Right lobe of liver (tissue), 6 donors: ENCODE measurements at regions not wholly inside any gene's neighbourhood (a gene's known extent, or its start where the extent isn't known, plus 50 kb on each side); places are given as distances from the start of the nearest gene placed in this dataset.

Source experiments
- ATAC-seq, 4 donors: fragments of 200-7000 bp; cut with Tn5 transposase; one replicate each; pipeline ENCODE4 v1.9.1; 2020; ENCODE audit warnings: mild to moderate bottlenecking in 4 of 4, moderate library complexity in 4 of 4
- DNase-seq, 3 donors: peaks; one replicate each; pipeline ENCODE4 v3.0.0-alpha.2; 2020
- H3K27ac ChIP-seq, 3 donors: fragments of 200-600 bp; one replicate each; pipeline ENCODE4 v1.8.0; 2022
- H3K27me3 ChIP-seq, 2 donors: fragments of 200-600 bp; one replicate each; pipeline ENCODE4 v1.8.0; 2022
- H3K36me3 ChIP-seq, 4 donors: fragments of 200-600 bp; sonication (generic) in 1 of 4; one replicate each; pipeline versions ENCODE4 v1.5.1 to v1.8.0; 2017 to 2022; ENCODE audit warnings: control low read depth in 1 of 4
- H3K4me1 ChIP-seq, 4 donors: fragments of 200-600 bp; sonication (generic) in 1 of 4; one replicate each; pipeline versions ENCODE4 v1.5.1 to v1.8.0; 2017 to 2022; ENCODE audit warnings: control low read depth in 1 of 4
- H3K4me3 ChIP-seq, 3 donors: fragments of 200-600 bp; one replicate each; pipeline ENCODE4 v1.8.0; 2022
- H3K9me3 ChIP-seq, 4 donors: fragments of 200-600 bp; sonication (generic) in 1 of 4; one replicate each; pipeline versions ENCODE4 v1.5.1 to v1.8.0; 2017 to 2022; ENCODE audit warnings: control low read depth in 1 of 4
- POLR2A ChIP-seq: fragments of 450-650 bp; IDR thresholded peaks from one replicate; pipeline ENCODE4 v1.6.1; 2017; ENCODE audit warnings: antibody characterized with exemption, mild to moderate bottlenecking
- WGBS: methylation state at CpG from one replicate; pipeline ENCODE4 v1.1.6; 2018; ENCODE audit warnings: low coverage, low lambda C conversion rate; ENCODE audit not compliant: insufficient coverage; ENCODE audit errors: missing lambda C conversion rate; 5-methylcytosine and 5-hydroxymethylcytosine counted together
- intact Hi-C, 2 donors: fragments of 100-400 bp; cut with DNase I; formaldehyde crosslinking; loops; one replicate each; pipeline versions ENCODE4 v1.11.2 to v1.14.1; 2022
- TF ChIP-seq, protein P1 (sequence below), 4 donors: fragments of 200-600 bp in 3 of 4; fragments of 450-650 bp in 1 of 4; IDR thresholded peaks; one replicate each; pipeline versions ENCODE4 v1.5.1 to v1.8.0; 2016 to 2022; ENCODE audit warnings: antibody characterized with exemption in 4 of 4, mild to moderate bottlenecking in 2 of 4
- donor health status: DM: no; HTN: yes; CAD: no.
- donor health status: DM: no; HTN: no; CAD: no.
- donor health status: DM: no; HTN: no; CAD: no.
- donor health status: DM: no; HTN: yes; CAD: no.
- donor health status: DM: no; HTN: yes; CAD: no.

- no peaks in the 10 kb centered on the region for H3K4me1 ChIP-seq
- ATAC-seq, result no peak
- no peak for DNase-seq
- TF ChIP-seq POLR2A, result no peak
- TF ChIP-seq, protein P1, sequence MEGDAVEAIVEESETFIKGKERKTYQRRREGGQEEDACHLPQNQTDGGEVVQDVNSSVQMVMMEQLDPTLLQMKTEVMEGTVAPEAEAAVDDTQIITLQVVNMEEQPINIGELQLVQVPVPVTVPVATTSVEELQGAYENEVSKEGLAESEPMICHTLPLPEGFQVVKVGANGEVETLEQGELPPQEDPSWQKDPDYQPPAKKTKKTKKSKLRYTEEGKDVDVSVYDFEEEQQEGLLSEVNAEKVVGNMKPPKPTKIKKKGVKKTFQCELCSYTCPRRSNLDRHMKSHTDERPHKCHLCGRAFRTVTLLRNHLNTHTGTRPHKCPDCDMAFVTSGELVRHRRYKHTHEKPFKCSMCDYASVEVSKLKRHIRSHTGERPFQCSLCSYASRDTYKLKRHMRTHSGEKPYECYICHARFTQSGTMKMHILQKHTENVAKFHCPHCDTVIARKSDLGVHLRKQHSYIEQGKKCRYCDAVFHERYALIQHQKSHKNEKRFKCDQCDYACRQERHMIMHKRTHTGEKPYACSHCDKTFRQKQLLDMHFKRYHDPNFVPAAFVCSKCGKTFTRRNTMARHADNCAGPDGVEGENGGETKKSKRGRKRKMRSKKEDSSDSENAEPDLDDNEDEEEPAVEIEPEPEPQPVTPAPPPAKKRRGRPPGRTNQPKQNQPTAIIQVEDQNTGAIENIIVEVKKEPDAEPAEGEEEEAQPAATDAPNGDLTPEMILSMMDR (IDR thresholded peaks at IDR 0.05), result no peak
- H3K9me3 ChIP-seq, result no peaks in the 10 kb centered on the region
- no peak overlapping the region for H3K4me3 ChIP-seq
- H3K27ac ChIP-seq, result no peak overlapping the region
- H3K27me3 ChIP-seq, result no peaks in the 10 kb centered on the region
- intact Hi-C loops, result no loop called here
- WGBS, result 50% methylated on average over 6 of the region's 6 CpGs
- no peaks in the 10 kb centered on the region for H3K36me3 ChIP-seq
Measured at GRCh38 chr20:39136798-39137197, 174.7 kb downstream of the DHX35 start.

DNA sequence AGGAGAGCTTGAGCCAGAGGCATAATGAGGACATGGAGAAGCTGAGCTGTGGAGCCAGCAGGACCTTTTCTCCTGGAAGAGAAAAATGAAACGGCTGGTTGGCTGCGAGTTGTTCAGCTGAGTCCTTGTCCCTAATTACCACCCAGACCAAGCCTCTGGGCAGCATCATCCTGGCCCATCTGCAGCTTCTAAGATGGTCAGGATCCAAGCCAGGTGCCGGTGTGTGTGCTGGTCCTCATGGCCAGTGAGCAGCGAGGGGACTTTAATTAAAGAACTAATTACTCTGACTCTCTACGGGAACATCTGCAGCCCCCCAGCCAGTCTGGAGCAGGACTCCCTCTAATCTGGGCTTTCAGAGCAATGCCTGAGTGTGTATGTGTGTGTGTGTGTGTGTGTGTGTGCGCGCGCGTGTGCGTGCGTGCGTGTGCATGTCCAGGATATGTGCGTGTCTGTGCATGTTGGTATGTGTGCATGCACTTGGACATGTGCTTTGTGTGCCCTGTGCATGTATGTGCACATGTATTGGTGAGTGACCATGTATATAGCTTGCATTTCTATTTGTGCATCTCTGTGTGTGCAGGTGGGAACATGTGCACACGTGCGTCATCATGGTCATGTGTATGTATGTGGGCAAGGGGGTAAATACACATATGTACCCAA, 173.9 kb downstream of the DHX35 start:
- H3K36me3 ChIP-seq, result no peaks in the 10 kb centered on the region
- no peak for DNase-seq

GRCh38 chr20:39133201-39133600, 171.1 kb downstream of the DHX35 start:
- DNase-seq (no peak), ATAC-seq (no peak)
- H3K27ac ChIP-seq, result no peak overlapping the region
- H3K36me3 ChIP-seq, result no peaks in the 10 kb centered on the region
- no peaks in the 10 kb centered on the region for H3K27me3 ChIP-seq
- TF ChIP-seq POLR2A, result no peak
- TF ChIP-seq, protein P1 (IDR thresholded peaks at IDR 0.05), result no peak
- H3K9me3 ChIP-seq, result no peaks in the 10 kb centered on the region
- no peak overlapping the region for H3K4me3 ChIP-seq
- no CpG with 5 or more reads among the region's 4 CpGs for WGBS
- no peaks in the 10 kb centered on the region for H3K4me1 ChIP-seq
- intact Hi-C loops, result no loop called here

More for the DNA sequence above, 173.9 kb downstream of the DHX35 start:
- H3K9me3 ChIP-seq, result no peaks in the 10 kb centered on the region
- no peaks in the 10 kb centered on the region for H3K4me1 ChIP-seq
- H3K27me3 ChIP-seq, result no peaks in the 10 kb centered on the region
- ATAC-seq, result no peak
- no peak overlapping the region for H3K4me3 ChIP-seq
- H3K27ac ChIP-seq, result no peak overlapping the region
- no peak for TF ChIP-seq POLR2A
- TF ChIP-seq, protein P1 (IDR thresholded peaks at IDR 0.05), result no peak
- intact Hi-C loops, result no loop called here
- WGBS, result 93% methylated on average over 7 of the region's 15 CpGs

- no peaks in the 10 kb centered on the region for H3K27me3 ChIP-seq
- H3K4me3 ChIP-seq, result no peak overlapping the region
- no peak overlapping the region for H3K27ac ChIP-seq
- DNase-seq, result no peak
- TF ChIP-seq, protein P1 (IDR thresholded peaks at IDR 0.05), result no peak
- TF ChIP-seq POLR2A, result no peak
- no peak for ATAC-seq
- intact Hi-C loops, result no loop called here
- H3K36me3 ChIP-seq, result no peaks in the 10 kb centered on the region
- H3K9me3 ChIP-seq, result no peaks in the 10 kb centered on the region
- 76% methylated on average over 4 of the region's 5 CpGs for WGBS
- H3K4me1 ChIP-seq, result no peaks in the 10 kb centered on the region
Measured at GRCh38 chr20:39132511-39132910, 170.4 kb downstream of the DHX35 start.

GRCh38 chr20:39132093-39132492, 169.9 kb downstream of the DHX35 start:
- Histone ChIP-seq H3K27me3 (no peaks in the 10 kb centered on the region), H3K27ac (no peak overlapping the region), H3K36me3 (no peaks in the 10 kb centered on the region), H3K4me1 (no peaks in the 10 kb centered on the region), H3K9me3 (no peaks in the 10 kb centered on the region), H3K4me3 (no peak overlapping the region)
- intact Hi-C loops, result no loop called here
- TF ChIP-seq POLR2A, result no peak
- TF ChIP-seq, protein P1 (IDR thresholded peaks at IDR 0.05), result no peak
- no peak for DNase-seq
- no peak for ATAC-seq
